GM23338 (cell line): ENCODE measurements at regions not wholly inside any gene's neighbourhood (a gene's known extent, or its start where the extent isn't known, plus 50 kb on each side); places are given as distances from the start of the nearest gene placed in this dataset.

ENCODE experiments used
- ATAC-seq: fragments of 200-7000 bp; cut with Tn5 transposase; 3 replicates; pipeline ENCODE4 v1.9.1; 2020
- DNase-seq: peaks from one replicate; pipeline ENCODE4 v3.0.0-alpha.2; 2015; ENCODE audit warnings: low spot score
- H2AFZ ChIP-seq: fragments of 200-600 bp; sonication (generic); 2 replicates; pipeline ENCODE4 v1.8.0; 2016; ENCODE audit warnings: antibody characterized with exemption, mild to moderate bottlenecking, moderate library complexity
- H3F3A ChIP-seq: fragments of 200-600 bp; sonication (generic); replicated peaks from 2 replicates; pipeline ENCODE4 v1.8.0; 2017; ENCODE audit warnings: antibody characterized with exemption, mixed run types, low read depth
- H3K27ac ChIP-seq: fragments of 200-600 bp; sonication (generic); 2 replicates; pipeline ENCODE4 v1.6.1; 2016; ENCODE audit warnings: low read depth
- H3K27me3 ChIP-seq: fragments of 200-600 bp; sonication (generic); 2 replicates; pipeline ENCODE4 v1.8.0; 2016; ENCODE audit warnings: mild to moderate bottlenecking, mixed run types, moderate library complexity; ENCODE audit not compliant: insufficient read depth
- H3K36me3 ChIP-seq: fragments of 200-600 bp; sonication (generic); 2 replicates; pipeline ENCODE4 v1.8.0; 2016; ENCODE audit warnings: mild to moderate bottlenecking; ENCODE audit not compliant: insufficient read depth
- H3K4me1 ChIP-seq: fragments of 200-600 bp; sonication (generic); 2 replicates; pipeline ENCODE4 v1.8.0; 2016; ENCODE audit warnings: mild to moderate bottlenecking, moderate library complexity; ENCODE audit not compliant: insufficient read depth
- H3K4me2 ChIP-seq: fragments of 200-600 bp; sonication (generic); 2 replicates; pipeline ENCODE4 v1.7.1; 2017; ENCODE audit warnings: mixed run types
- H3K4me3 ChIP-seq: fragments of 200-600 bp; sonication (generic); 2 replicates; pipeline ENCODE4 v1.6.1; 2016; ENCODE audit warnings: mixed run types
- H3K79me2 ChIP-seq: fragments of 200-600 bp; sonication (generic); replicated peaks from 2 replicates; pipeline ENCODE4 v1.8.0; 2017; ENCODE audit warnings: mild to moderate bottlenecking; ENCODE audit not compliant: insufficient read depth
- H3K9me2 ChIP-seq: fragments of 200-600 bp; sonication (generic); 2 replicates; pipeline ENCODE4 v1.8.0; 2017; ENCODE audit not compliant: insufficient read depth
- H4K20me1 ChIP-seq: fragments of 200-600 bp; sonication (generic); replicated peaks from 2 replicates; pipeline ENCODE4 v1.8.0; 2017; ENCODE audit warnings: mild to moderate bottlenecking; ENCODE audit not compliant: insufficient read depth
- H3K27ac Mint-ChIP-seq: 2 replicates; pipeline ENCODE4 v1.8.0; 2020; ENCODE audit warnings: inconsistent platforms, mild to moderate bottlenecking, moderate library complexity, mixed read lengths
- H3K27me3 Mint-ChIP-seq: 3 replicates; pipeline ENCODE4 v1.8.0; 2022; ENCODE audit warnings: low read depth, mild to moderate bottlenecking, moderate library complexity, mixed read lengths, inconsistent platforms; ENCODE audit not compliant: insufficient read depth, poor library complexity
- H3K36me3 Mint-ChIP-seq: 3 replicates; pipeline ENCODE4 v1.8.0; 2021; ENCODE audit warnings: low read depth, mild to moderate bottlenecking, inconsistent platforms, moderate library complexity, mixed read lengths
- H3K4me1 Mint-ChIP-seq: 3 replicates; pipeline ENCODE4 v1.8.0; 2020; ENCODE audit warnings: mild to moderate bottlenecking, inconsistent platforms, mixed read lengths
- H3K4me3 Mint-ChIP-seq: 3 replicates; pipeline ENCODE4 v1.8.0; 2021; ENCODE audit warnings: moderate library complexity, mild to moderate bottlenecking, inconsistent platforms, mixed read lengths
- H3K9me3 Mint-ChIP-seq: 3 replicates; pipeline ENCODE4 v1.8.0; 2020; ENCODE audit warnings: moderate library complexity, mild to moderate bottlenecking, inconsistent platforms, mixed read lengths
- CTCF ChIP-seq, 2 experiments: fragments of 200-600 bp in 1 of 2; sonication (generic) in 1 of 2; conservative IDR thresholded peaks; 2 replicates each; pipeline versions ENCODE4 v1.5.1 to v1.6.1; 2016 to 2017; ENCODE audit warnings: antibody characterized with exemption in 2 of 2, low read depth in 2 of 2, mild to moderate bottlenecking in 2 of 2, moderate library complexity in 1 of 2
- ETS1 ChIP-seq: IDR thresholded peaks from 2 replicates; pipeline ENCODE4 v1.6.1; 2016; ENCODE audit warnings: antibody characterized with exemption
- EZH2 ChIP-seq: fragments of 200-600 bp; sonication (generic); IDR thresholded peaks from one replicate; pipeline ENCODE4 v1.8.0; 2017; ENCODE audit warnings: antibody characterized with exemption, mild to moderate bottlenecking, low read depth; ENCODE audit not compliant: unreplicated experiment
- EZH2phosphoT487 ChIP-seq: fragments of 200-600 bp; sonication (generic); IDR thresholded peaks from one replicate; pipeline ENCODE4 v1.8.1; 2018; ENCODE audit warnings: antibody characterized with exemption; ENCODE audit not compliant: unreplicated experiment
- JUNB ChIP-seq: IDR thresholded peaks from one replicate; pipeline ENCODE4 v1.6.1; 2016; ENCODE audit warnings: antibody characterized with exemption; ENCODE audit not compliant: unreplicated experiment
- NANOG ChIP-seq: IDR thresholded peaks from 2 replicates; pipeline ENCODE4 v1.6.1; 2016; ENCODE audit warnings: antibody characterized with exemption, borderline replicate concordance
- ZNF114 ChIP-seq: fragments of 250-450 bp; sonication (Bioruptor Pico); IDR thresholded peaks from 2 replicates; pipeline ENCODE4 v1.5.0; 2020; ENCODE audit warnings: mild to moderate bottlenecking, moderate library complexity
- ZNF331 ChIP-seq: fragments of 250-450 bp; sonication (Bioruptor Pico); IDR thresholded peaks from 2 replicates; pipeline ENCODE4 v1.5.0; 2020; ENCODE audit warnings: low read depth, mild to moderate bottlenecking, moderate library complexity
- ZNF462 ChIP-seq: fragments of 250-450 bp; sonication (Bioruptor Pico); IDR thresholded peaks from 2 replicates; pipeline ENCODE4 v1.5.0; 2020; ENCODE audit warnings: mild to moderate bottlenecking, moderate library complexity

GRCh38 chr17:15049795-15050160 is 215.3 kb downstream of the PMP22 start (continued):
- no peak for TF ChIP-seq CTCF (conservative IDR thresholded peaks at IDR 0.05; ENCODE audit: low read depth in 2 of 2)
- TF ChIP-seq NANOG, result no peak
- no peak for TF ChIP-seq ETS1
- TF ChIP-seq ZNF331 (CRISPR knock-in tag), result no peak

GRCh38 chr17:15048933-15049794 is 216.0 kb downstream of the PMP22 start:
- Histone ChIP-seq H3K4me3 (no peak overlapping the region), H3K4me2 (peak overlapping the region; percentile 14; the same call in 1 of the 2 replicates), H3K27me3 (no peaks in the 10 kb centered on the region), H3K79me2 (no peaks in the 10 kb centered on the region), H3K9me2 (no peaks in the 10 kb centered on the region), H2AFZ (peak overlapping the region; percentile 58), H4K20me1 (no peaks in the 10 kb centered on the region), H3F3A (no peaks in the 10 kb centered on the region), H3K36me3 (no peaks in the 10 kb centered on the region), H3K27ac (no peak overlapping the region), H3K4me1 (peaks cover 21% of the 10 kb centered on the region)
- peaks cover 2% of the 10 kb centered on the region for H3K27me3 Mint-ChIP-seq
- peak overlapping the region; percentile 84 for H3K27ac Mint-ChIP-seq
- H3K4me3 Mint-ChIP-seq, result no peak overlapping the region; the same call in 2 of the 3 replicates
- no peaks in the 10 kb centered on the region; the same call in 2 of the 3 replicates for H3K36me3 Mint-ChIP-seq
- peaks cover 30% of the 10 kb centered on the region for H3K4me1 Mint-ChIP-seq
- peak; percentile 29 for DNase-seq
- peaks cover 7% of the 10 kb centered on the region for H3K9me3 Mint-ChIP-seq
- ATAC-seq, result peak; percentile 88
- no peak for TF ChIP-seq EZH2
- TF ChIP-seq EZH2phosphoT487, result no peak
- TF ChIP-seq NANOG, result no peak
- no peak for TF ChIP-seq CTCF (conservative IDR thresholded peaks at IDR 0.05; ENCODE audit: low read depth in 2 of 2)
- TF ChIP-seq JUNB, result no peak
- TF ChIP-seq ZNF462 (CRISPR knock-in tag), result no peak
- TF ChIP-seq ZNF114 (CRISPR knock-in tag), result no peak
